ENCODE measurements at regions not wholly inside any gene's neighbourhood (a gene's known extent, or its start where the extent isn't known, plus 50 kb on each side); places are given as distances from the start of the nearest gene placed in this dataset.

DNA sequence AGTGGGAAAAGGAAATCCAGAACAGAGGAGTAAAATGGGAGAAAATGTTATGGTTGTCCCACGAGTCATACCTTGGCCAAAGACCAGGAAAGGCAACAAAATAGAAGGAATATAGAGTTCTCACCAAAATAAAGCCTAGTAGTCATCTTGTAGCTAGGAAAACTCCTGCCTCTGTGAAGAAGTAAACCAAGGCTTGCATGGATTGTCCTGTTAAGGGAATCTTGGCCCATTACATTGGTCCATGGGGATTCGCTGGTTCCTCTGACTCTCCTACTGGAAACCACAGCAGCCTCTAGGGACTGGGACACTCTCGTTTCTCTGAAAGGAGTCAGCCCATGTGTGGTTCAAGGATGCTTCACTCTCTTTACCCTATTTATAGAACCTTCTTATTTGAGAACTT, 62.9 kb upstream of the FNDC3B start:
- no peak overlapping the region for H2AK5ac ChIP-seq (ENCODE audit: low read depth, low read length)
- no peak overlapping the region for H2BK5ac ChIP-seq (ENCODE audit: low read depth, low read length)
- no peak overlapping the region for H2BK15ac ChIP-seq (ENCODE audit: low read length)
- H4K91ac ChIP-seq (replicated peaks; ENCODE audit: insufficient read length, low read length): no peak overlapping the region
- H3K4me3 ChIP-seq (ENCODE audit: extremely low read depth in 1 of 4, insufficient read depth in 2 of 4, low read depth in 3 of 4, low read length in 4 of 4): no peak overlapping the region
- no peak overlapping the region for H3K23ac ChIP-seq (ENCODE audit: insufficient read length)
- no peak overlapping the region for H2BK20ac ChIP-seq (ENCODE audit: low read length)
- H3K14ac ChIP-seq (ENCODE audit: insufficient read length): no peak overlapping the region
- H3K4me2 ChIP-seq (ENCODE audit: insufficient read depth in 1 of 2, low read depth in 2 of 2, low read length in 2 of 2): no peak overlapping the region
- H3K36me3 ChIP-seq (ENCODE audit: control insufficient read depth in 2 of 4, insufficient read depth in 4 of 4, low read length in 3 of 4): no peaks in the 10 kb centered on the region
- H2AFZ ChIP-seq (ENCODE audit: low read length): no peak overlapping the region
- FAIRE-seq (no peak), DNase-seq (ENCODE audit: low read depth in 1 of 2, low spot score in 2 of 2) (no peak)
- H3K27ac ChIP-seq (ENCODE audit: low read depth, low read length): no peak overlapping the region
- no peak overlapping the region for H3K56ac ChIP-seq (replicated peaks; ENCODE audit: insufficient read length, low read depth, low read length)
- H3K9me3 ChIP-seq (ENCODE audit: insufficient read depth in 2 of 2, low read depth in 1 of 2, low read length in 1 of 2): no peaks in the 10 kb centered on the region
- 85% methylated on average over 3 of the region's 3 CpGs; no CpG with 5 or more reads in 1 of the 2 experiments for WGBS, 2 experiments (ENCODE audit: extremely low coverage in 1 of 2, insufficient coverage in 1 of 2, insufficient read length in 1 of 2, insufficient replicate concordance in 2 of 2, low coverage in 1 of 2, low lambda C conversion rate in 2 of 2, missing lambda C conversion rate in 1 of 2)
- no peaks in the 10 kb centered on the region; a peak in 1 of 7 replicates for H3K4me1 ChIP-seq (replicated peaks in 1 of 4; ENCODE audit: control insufficient read depth in 3 of 4, insufficient read depth in 4 of 4, low read length in 3 of 4)
- no peaks in the 10 kb centered on the region for H3K27me3 ChIP-seq (replicated peaks in 1 of 4; ENCODE audit: control insufficient read depth in 3 of 4, extremely low read depth in 1 of 4, insufficient read depth in 3 of 4, low read length in 3 of 4)
- H2BK120ac ChIP-seq (replicated peaks; ENCODE audit: low read depth, low read length): no peak overlapping the region
- TF ChIP-seq EP300 (IDR thresholded peaks at IDR 0.05; ENCODE audit: borderline replicate concordance in 1 of 2, low read depth in 2 of 2, low read length in 2 of 2) (no peak), KDM5A (IDR thresholded peaks at IDR 0.05; ENCODE audit: low read length) (no peak), SP2 (IDR thresholded peaks at IDR 0.05; ENCODE audit: low read length) (no peak), SRF (IDR thresholded peaks at IDR 0.05; ENCODE audit: low read depth, low read length) (no peak), EZH2 (IDR thresholded peaks at IDR 0.05; ENCODE audit: low read depth, low read length, severe bottlenecking) (no peak), TAF7 (optimal IDR thresholded peaks at IDR 0.05; ENCODE audit: borderline replicate concordance, low read depth, low read length) (no peak), RBBP5 (IDR thresholded peaks at IDR 0.05; ENCODE audit: borderline replicate concordance, low read depth, low read length) (no peak), CREB1 (IDR thresholded peaks at IDR 0.05) (no peak), SUZ12 (IDR thresholded peaks at IDR 0.05; ENCODE audit: low read length) (no peak), SP1 (IDR thresholded peaks at IDR 0.05; ENCODE audit: low read depth, low read length) (no peak)
- TF ChIP-seq, protein P1, sequence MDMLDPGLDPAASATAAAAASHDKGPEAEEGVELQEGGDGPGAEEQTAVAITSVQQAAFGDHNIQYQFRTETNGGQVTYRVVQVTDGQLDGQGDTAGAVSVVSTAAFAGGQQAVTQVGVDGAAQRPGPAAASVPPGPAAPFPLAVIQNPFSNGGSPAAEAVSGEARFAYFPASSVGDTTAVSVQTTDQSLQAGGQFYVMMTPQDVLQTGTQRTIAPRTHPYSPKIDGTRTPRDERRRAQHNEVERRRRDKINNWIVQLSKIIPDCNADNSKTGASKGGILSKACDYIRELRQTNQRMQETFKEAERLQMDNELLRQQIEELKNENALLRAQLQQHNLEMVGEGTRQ (IDR thresholded peaks at IDR 0.05; ENCODE audit: low read length): no peak
- TF ChIP-seq, protein P2, sequence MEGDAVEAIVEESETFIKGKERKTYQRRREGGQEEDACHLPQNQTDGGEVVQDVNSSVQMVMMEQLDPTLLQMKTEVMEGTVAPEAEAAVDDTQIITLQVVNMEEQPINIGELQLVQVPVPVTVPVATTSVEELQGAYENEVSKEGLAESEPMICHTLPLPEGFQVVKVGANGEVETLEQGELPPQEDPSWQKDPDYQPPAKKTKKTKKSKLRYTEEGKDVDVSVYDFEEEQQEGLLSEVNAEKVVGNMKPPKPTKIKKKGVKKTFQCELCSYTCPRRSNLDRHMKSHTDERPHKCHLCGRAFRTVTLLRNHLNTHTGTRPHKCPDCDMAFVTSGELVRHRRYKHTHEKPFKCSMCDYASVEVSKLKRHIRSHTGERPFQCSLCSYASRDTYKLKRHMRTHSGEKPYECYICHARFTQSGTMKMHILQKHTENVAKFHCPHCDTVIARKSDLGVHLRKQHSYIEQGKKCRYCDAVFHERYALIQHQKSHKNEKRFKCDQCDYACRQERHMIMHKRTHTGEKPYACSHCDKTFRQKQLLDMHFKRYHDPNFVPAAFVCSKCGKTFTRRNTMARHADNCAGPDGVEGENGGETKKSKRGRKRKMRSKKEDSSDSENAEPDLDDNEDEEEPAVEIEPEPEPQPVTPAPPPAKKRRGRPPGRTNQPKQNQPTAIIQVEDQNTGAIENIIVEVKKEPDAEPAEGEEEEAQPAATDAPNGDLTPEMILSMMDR (IDR thresholded peaks at IDR 0.05; ENCODE audit: control extremely low read depth in 1 of 3, insufficient read depth in 1 of 3, low read depth in 1 of 3, low read length in 3 of 3): no peak
- no peak overlapping the region for H3K4ac ChIP-seq (replicated peaks; ENCODE audit: insufficient read length, low read depth, low read length)
- no peak overlapping the region for H3K9ac ChIP-seq (replicated peaks in 1 of 4; ENCODE audit: extremely low read depth in 1 of 4, low read depth in 3 of 4, low read length in 3 of 4)
- no peaks in the 10 kb centered on the region; the same call in 1 of the 2 replicates for H3K23me2 ChIP-seq (ENCODE audit: low read depth, low read length)
- ChIA-PET POLR2A (ENCODE audit: partially characterized antibody) (no interaction called here), CTCF (ENCODE audit: partially characterized antibody) (no interaction called here)
- H4K8ac ChIP-seq (ENCODE audit: extremely low read depth, insufficient read depth, low read length): no peak overlapping the region
- no peaks in the 10 kb centered on the region for H3K79me1 ChIP-seq (ENCODE audit: low read depth, low read length)
- H3K79me2 ChIP-seq (ENCODE audit: control insufficient read depth in 1 of 2, insufficient read depth in 2 of 2, low read length in 2 of 2): no peaks in the 10 kb centered on the region
- H3K18ac ChIP-seq (ENCODE audit: extremely low read depth, low read length): no peak overlapping the region
- no peak overlapping the region for H4K5ac ChIP-seq (ENCODE audit: insufficient read length, low read depth, low read length)
- no peak overlapping the region for H2BK12ac ChIP-seq (ENCODE audit: low read depth, low read length)
- no peaks in the 10 kb centered on the region for H4K20me1 ChIP-seq (replicated peaks in 1 of 2; ENCODE audit: control insufficient read depth in 1 of 2, insufficient read depth in 2 of 2, low read length in 2 of 2)

All from H1 (cell line).